GM21515 (cell line): ENCODE measurements at regions not wholly inside any gene's neighbourhood (a gene's known extent, or its start where the extent isn't known, plus 50 kb on each side); places are given as distances from the start of the nearest gene placed in this dataset.
"Not testable (repeated sequence)": the region's sequence is repeated elsewhere in the genome, so short reads cannot be mapped to it uniquely, and the experiment has no call there.

Source experiments
- ATAC-seq: cut with Tn5 transposase; IDR thresholded peaks from one replicate; pipeline ENCODE4 v1.9.1; 2021; ENCODE audit not compliant: unreplicated experiment

- ATAC-seq = no peak
These were observed 81.8 kb upstream of the SHANK2 start for GRCh38 chr11:71334191-71334590.

- no peak for ATAC-seq
These were observed 81.1 kb upstream of the SHANK2 start for GRCh38 chr11:71333473-71333872.

DNA sequence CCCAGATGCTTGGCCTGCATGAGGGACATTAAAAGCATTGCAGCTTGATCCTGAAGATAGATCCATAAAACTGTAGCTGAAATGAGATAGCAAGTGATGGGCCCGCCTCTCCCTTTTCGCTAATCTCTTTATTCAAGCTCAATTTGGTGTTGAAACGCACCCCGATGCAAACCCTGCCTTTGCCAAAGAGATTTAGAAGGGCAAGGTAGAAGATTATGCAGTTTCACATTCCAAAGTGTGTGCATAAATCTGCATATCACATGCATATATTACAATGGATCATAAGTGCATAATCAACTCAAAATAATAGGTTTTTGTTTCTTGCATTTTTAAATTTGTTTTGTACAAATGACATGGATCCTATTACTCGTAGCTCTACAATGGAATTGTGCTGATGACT is 80.1 kb upstream of the SHANK2 start:
- no peak for ATAC-seq

DNA sequence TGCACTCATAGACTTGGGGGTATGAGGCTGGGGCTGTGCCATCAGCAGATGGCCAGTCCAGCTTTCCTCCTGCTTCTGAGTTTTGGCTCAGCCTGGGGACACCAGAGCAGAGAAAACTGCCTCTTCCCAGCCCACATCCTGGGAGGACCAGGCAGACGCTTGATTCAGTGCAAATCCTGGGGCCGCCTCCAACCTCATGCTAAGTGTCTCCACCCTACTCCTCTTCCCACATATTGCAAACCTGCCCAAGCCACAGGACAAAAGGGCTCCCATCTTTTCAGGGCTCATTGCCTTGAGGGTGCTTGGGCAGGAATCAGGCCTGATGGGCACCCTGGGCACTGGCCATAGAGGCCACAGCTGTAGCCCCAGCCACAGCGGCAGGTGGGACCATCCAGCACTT is 79.7 kb upstream of the SHANK2 start:
- no peak for ATAC-seq

DNA sequence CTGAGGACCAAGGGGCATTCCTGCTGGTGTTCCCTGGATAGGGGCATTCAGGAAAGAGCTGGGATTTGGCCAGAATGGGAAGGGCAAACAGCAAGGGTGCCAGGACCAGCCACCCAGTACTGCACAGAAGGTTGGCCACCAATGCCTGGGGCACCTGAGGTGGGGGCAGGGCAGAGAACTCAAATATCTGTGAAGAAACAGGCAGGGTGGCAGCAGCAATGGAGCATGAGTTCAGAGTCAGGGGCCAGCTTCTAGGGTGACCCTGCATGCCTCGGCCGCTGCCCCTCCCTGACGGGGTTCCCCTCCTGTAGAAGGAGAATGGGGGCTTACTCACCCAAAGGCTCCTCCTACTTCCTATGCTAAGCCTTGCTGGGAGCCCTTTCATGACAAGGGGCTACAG is 79.3 kb upstream of the SHANK2 start:
- no peak for ATAC-seq

- no peak for ATAC-seq
These were observed 78.6 kb upstream of the SHANK2 start for GRCh38 chr11:71330996-71331395.

- ATAC-seq = no peak
These were observed 78.0 kb upstream of the SHANK2 start for GRCh38 chr11:71330349-71330748.

GRCh38 chr11:71329786-71330185 is 77.4 kb upstream of the SHANK2 start:
- no peak for ATAC-seq

- ATAC-seq = no peak
These were observed 76.8 kb upstream of the SHANK2 start for GRCh38 chr11:71329165-71329510.

DNA sequence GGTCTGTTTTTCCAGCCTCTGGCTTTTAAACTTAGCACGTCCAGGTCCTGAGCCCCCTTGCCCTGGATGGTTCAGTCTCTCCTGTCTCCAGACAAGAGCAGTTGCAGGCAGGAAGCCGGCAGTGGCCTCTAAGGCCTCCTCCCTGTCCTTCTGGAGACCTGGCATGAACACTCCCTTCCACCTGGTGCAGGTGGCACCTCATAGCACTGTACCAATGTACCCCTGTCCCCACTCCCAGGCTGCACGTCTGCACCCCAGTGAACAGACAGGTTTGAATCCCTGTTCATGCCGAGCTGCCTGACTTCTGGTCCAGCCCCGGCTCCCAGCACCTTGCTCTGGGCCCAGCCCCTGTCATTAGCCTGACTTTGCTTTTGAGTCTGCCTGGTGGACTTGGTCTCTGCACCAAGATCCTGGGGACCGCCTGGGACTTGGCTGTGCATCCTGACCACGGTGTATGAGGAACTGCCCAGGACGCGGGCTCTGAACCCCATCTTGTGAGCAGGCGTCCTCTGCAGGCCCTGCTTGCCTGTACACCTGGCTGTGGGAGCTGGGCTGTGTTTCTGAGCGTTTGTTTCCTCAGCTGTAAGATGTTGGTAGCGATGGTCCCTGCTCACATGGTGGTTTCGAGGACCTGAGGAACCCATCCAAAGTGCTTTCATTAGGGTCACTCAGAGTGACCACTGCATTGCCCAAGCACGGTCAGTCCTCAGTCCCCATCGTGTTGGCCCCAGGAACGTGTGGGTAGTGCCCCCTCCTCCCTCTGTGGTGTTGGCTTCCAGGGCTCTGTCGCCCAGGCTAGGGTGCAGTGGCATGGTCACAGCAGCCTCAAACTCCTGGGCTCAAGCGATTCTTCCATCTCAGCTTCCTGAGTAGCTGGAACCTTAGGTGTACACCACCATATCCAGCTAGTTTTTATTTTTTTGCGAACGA is 75.0 kb upstream of the SHANK2 start:
- ATAC-seq = no peak

DNA sequence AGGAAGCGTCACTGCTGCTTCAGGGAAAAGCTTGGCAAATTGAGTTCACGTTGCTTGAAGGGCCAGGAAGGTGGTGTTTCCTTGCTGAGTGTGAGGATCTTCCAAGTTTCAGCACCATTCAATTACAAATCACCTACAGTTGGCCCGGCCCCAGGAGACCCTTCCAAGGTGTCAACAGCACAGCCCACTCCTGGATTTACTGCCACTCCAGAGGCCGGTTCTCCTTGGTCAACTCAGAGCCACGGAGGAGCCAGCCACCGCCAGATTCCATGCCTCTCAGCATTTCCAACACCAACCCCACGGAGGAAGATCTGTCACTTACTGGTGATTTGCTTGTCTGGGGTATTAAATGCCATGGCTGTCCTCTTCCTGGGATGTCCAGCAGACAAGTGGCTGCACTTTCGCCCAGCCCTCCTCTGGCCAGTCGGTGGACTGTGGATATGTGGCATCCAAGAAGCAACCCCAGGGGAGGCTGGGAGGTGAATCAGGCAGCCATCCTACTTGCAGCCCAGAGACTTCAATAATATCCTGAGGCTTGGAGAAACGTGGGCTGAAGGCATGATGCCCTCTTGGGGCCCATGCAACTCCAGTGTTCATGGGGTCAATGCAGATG is 74.1 kb upstream of the SHANK2 start:
- ATAC-seq = no peak

GRCh38 chr11:71325418-71326327 is 73.3 kb upstream of the SHANK2 start:
- ATAC-seq = no peak

DNA sequence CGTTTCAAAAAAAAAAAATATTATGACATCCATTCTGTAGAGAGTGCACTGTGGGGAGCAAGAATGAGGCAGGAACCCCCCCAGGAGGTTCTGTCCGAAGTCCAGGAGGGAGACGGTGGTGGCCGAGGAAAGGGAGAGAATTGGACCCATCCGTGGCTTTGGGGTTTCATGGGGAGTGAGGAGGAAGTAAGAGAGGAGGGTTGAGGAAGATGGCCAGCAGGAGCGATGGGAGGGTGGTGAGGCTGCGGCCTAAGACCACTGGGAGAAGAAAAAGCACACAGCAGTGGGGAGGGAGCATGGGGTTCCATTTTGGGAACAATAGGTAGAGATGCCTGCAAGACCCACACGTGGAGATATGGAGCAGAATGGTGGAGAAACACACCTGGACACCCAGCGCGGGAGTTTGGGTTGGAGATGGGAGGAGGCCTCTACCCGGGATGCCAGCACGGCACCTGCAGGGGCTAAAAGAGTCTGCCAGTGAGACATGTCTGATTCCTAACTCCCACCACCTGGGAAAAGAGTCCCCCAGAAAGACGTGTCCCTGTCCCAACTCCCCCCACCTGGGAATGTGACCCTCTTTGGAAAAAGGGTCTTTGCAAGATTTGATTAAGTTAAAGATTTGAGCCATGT is 72.5 kb upstream of the SHANK2 start:
- ATAC-seq = no peak

GRCh38 chr11:71323876-71324526 is 71.6 kb upstream of the SHANK2 start:
- no peak for ATAC-seq

- no peak for ATAC-seq
These were observed 70.6 kb upstream of the SHANK2 start for GRCh38 chr11:71322861-71323582.

DNA sequence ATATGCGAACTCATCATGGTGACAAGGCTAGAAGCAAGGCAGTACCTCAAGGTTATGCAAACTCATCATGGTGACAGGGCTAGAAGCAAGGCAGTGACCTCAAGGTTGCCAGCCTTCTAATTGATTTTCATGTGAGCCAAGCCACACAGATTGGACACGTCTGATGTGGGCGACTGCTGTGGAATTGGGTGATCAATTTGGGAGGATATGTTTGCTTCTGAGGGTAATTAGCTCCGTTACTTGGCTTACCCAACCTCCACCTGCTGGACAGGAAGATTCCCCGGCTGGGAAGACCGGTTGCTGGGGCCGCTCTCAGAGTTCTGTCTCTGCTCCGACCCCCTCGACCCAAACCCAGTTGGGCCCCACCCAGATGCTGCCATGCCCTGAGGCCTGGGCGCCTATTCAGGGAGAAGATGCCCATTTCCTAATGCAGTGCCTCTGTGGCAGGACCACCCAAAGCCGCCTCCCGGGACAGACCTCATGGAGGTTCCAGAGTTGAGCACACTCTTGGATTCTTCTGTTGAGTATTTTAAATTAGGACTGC is 69.9 kb upstream of the SHANK2 start:
- no peak for ATAC-seq

DNA sequence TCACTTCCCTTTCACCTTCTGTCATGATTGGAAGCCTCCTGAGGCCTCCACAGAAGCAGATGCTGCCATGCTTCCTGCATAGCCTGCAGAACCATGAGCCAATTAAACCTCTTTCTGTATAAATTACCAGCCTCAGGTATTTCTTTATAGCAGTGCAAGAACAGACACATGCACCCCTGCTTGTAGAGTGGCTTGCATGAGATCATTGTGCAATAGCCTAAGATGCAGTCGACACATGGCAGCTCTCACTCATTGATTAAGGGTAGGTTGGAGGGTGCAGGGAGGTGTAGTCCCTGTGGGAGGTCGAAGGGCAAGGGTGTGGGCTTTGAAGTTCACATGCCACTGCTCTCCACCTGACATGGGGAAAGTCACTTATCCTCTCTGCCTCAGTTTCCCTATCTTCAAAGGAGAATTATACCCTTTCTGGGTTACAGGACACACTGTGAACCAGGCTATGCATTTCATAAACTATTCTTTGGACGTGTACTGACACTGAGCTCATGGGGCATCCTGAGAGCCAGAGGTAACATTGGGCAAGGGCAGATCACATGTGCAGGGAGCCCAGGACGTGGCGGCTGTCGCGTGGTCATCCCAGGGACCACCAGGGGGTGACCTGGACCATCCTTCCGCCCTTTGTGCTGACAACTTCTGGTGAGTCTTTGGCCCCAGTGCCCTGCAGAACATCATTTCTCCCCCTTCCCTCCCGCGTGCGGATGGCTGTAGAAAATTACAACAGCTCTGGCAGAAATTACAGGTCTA is 69.2 kb upstream of the SHANK2 start:
- ATAC-seq = no peak

DNA sequence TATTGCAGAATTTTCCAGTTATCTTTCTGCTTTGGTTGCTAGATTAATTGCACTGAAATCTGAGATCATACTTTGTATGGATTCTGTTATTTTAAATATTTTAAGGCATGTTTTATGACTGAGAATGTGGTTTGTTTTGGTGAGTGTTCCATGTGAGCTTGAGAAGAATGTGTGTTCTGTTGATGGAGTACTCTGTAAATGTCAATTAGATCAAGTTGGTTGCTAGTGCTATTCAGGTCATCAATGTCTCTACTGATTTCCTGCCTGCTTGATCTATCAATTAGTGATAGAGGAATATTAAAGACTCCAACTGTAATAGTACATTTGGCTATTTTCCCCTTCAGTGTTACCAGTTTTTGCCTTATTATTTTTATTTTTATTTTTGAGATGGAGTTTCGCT is 64.3 kb upstream of the SHANK2 start:
- no peak for ATAC-seq

DNA sequence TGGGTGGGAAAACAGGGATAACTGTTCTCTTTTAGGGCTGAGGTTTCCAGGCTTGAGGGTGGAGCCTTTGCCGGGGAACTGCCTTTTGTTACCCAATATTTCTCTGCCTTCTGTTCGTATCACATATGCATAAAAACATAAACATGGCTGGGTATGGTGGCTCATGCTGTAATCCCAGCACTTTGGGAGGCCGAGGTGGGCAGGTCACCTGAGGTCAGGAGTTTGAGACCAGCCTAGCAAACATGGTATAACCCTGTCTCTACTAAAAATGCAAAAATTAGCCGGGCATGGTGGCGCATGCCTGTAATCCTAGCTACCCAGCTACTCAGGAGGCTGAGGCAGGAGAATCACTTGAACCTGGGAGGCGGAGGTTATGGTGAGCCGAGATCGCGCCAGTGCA is 60.2 kb upstream of the SHANK2 start:
- ATAC-seq = not testable (repeated sequence)
